Urinary bladder (tissue), 3 donors: ENCODE measurements at regions not wholly inside any gene's neighbourhood (a gene's known extent, or its start where the extent isn't known, plus 50 kb on each side); places are given as distances from the start of the nearest gene placed in this dataset.

Experiments
- DNase-seq: peaks from one replicate; pipeline ENCODE4 v3.0.0-alpha.2; 2015; ENCODE audit errors: extremely low spot score
- H3K27ac ChIP-seq: one replicate; pipeline ENCODE4 v1.5.1; 2013; ENCODE audit warnings: low read depth, mild to moderate bottlenecking, moderate library complexity
- H3K36me3 ChIP-seq: one replicate; pipeline ENCODE4 v1.6.1; 2013; ENCODE audit warnings: mild to moderate bottlenecking, moderate library complexity; ENCODE audit not compliant: insufficient read depth
- H3K4me1 ChIP-seq: one replicate; pipeline ENCODE4 v1.6.1; 2013; ENCODE audit warnings: mild to moderate bottlenecking, moderate library complexity; ENCODE audit not compliant: insufficient read depth
- H3K4me3 ChIP-seq: one replicate; pipeline ENCODE4 v1.5.1; 2013; ENCODE audit warnings: low read depth, low read length
- WGBS: extraction: QIAGEN DNeasy Blood & Tissue Kit; methylation state at CpG from one replicate; pipeline ENCODE4 v1.1.7; 2013; 5-methylcytosine and 5-hydroxymethylcytosine counted together
- donor health status: healthy with polysubstance abuse.
- donor health status: healthy.

- WGBS = 82% methylated on average over 5 of the region's 5 CpGs
- DNase-seq = no peak
- Histone ChIP-seq H3K27ac (no peak overlapping the region), H3K36me3 (no peaks in the 10 kb centered on the region), H3K4me3 (no peak overlapping the region), H3K4me1 (no peaks in the 10 kb centered on the region)
Measured at GRCh38 chr7:46626691-46627310, 705.7 kb upstream of the IGFBP3 start.

- Histone ChIP-seq H3K4me1 (no peaks in the 10 kb centered on the region), H3K4me3 (no peak overlapping the region), H3K36me3 (no peaks in the 10 kb centered on the region), H3K27ac (no peak overlapping the region)
- 91% methylated on average over 4 of the region's 4 CpGs for WGBS
- no peak for DNase-seq
Measured at GRCh38 chr7:46626261-46626660, 705.2 kb upstream of the IGFBP3 start.

GRCh38 chr7:46625032-46625431 lies 704.0 kb upstream of the IGFBP3 start:
- Histone ChIP-seq H3K36me3 (no peaks in the 10 kb centered on the region), H3K4me3 (no peak overlapping the region), H3K4me1 (no peaks in the 10 kb centered on the region), H3K27ac (no peak overlapping the region)
- DNase-seq = no peak
- 69% methylated on average over 2 of the region's 2 CpGs for WGBS

GRCh38 chr7:46622251-46622650 lies 701.2 kb upstream of the IGFBP3 start:
- no peaks in the 10 kb centered on the region for H3K36me3 ChIP-seq
- WGBS = 47% methylated on average over 2 of the region's 2 CpGs
- H3K4me1 ChIP-seq = no peaks in the 10 kb centered on the region
- H3K4me3 ChIP-seq = no peak overlapping the region
- H3K27ac ChIP-seq = no peak overlapping the region
- no peak for DNase-seq

- no peaks in the 10 kb centered on the region for H3K36me3 ChIP-seq
- H3K4me1 ChIP-seq = no peaks in the 10 kb centered on the region
- no peak for DNase-seq
- 61% methylated on average over 3 of the region's 3 CpGs for WGBS
- no peak overlapping the region for H3K4me3 ChIP-seq
- no peak overlapping the region for H3K27ac ChIP-seq
Measured at GRCh38 chr7:46619723-46620310, 698.7 kb upstream of the IGFBP3 start.

- H3K4me1 ChIP-seq = no peaks in the 10 kb centered on the region
- no peak overlapping the region for H3K27ac ChIP-seq
- no peak for DNase-seq
- H3K4me3 ChIP-seq = no peak overlapping the region
- 87% methylated on average over 1 of the region's 1 CpG for WGBS
- H3K36me3 ChIP-seq = no peaks in the 10 kb centered on the region
Measured at GRCh38 chr7:46616636-46617035, 695.6 kb upstream of the IGFBP3 start.

GRCh38 chr7:46613551-46613950 lies 692.5 kb upstream of the IGFBP3 start:
- H3K27ac ChIP-seq = no peak overlapping the region
- DNase-seq = no peak
- 21% methylated on average over 1 of the region's 1 CpG for WGBS
- H3K4me3 ChIP-seq = no peak overlapping the region
- no peaks in the 10 kb centered on the region for H3K4me1 ChIP-seq
- H3K36me3 ChIP-seq = no peaks in the 10 kb centered on the region

- no peaks in the 10 kb centered on the region for H3K36me3 ChIP-seq
- WGBS = 31% methylated on average over 5 of the region's 5 CpGs
- no peak for DNase-seq
- no peak overlapping the region for H3K4me3 ChIP-seq
- H3K4me1 ChIP-seq = no peaks in the 10 kb centered on the region
- no peak overlapping the region for H3K27ac ChIP-seq
Measured at GRCh38 chr7:46613116-46613515, 692.0 kb upstream of the IGFBP3 start.

- 57% methylated on average over 2 of the region's 2 CpGs for WGBS
- no peaks in the 10 kb centered on the region for H3K4me1 ChIP-seq
- no peak for DNase-seq
- no peak overlapping the region for H3K27ac ChIP-seq
- H3K36me3 ChIP-seq = no peaks in the 10 kb centered on the region
- no peak overlapping the region for H3K4me3 ChIP-seq
Measured at GRCh38 chr7:46611508-46611907, 690.4 kb upstream of the IGFBP3 start.

- Histone ChIP-seq H3K36me3 (no peaks in the 10 kb centered on the region), H3K4me1 (no peaks in the 10 kb centered on the region), H3K27ac (no peak overlapping the region), H3K4me3 (no peak overlapping the region)
- DNase-seq = no peak
- WGBS = 36% methylated on average over 2 of the region's 2 CpGs
Measured at GRCh38 chr7:46610746-46611145, 689.7 kb upstream of the IGFBP3 start.

GRCh38 chr7:46607176-46607575 lies 686.1 kb upstream of the IGFBP3 start:
- WGBS = 78% methylated on average over 4 of the region's 4 CpGs
- Histone ChIP-seq H3K36me3 (no peaks in the 10 kb centered on the region), H3K27ac (no peak overlapping the region), H3K4me1 (no peaks in the 10 kb centered on the region), H3K4me3 (no peak overlapping the region)
- DNase-seq = no peak

GRCh38 chr7:46606761-46607160 lies 685.7 kb upstream of the IGFBP3 start:
- no peak for DNase-seq
- Histone ChIP-seq H3K27ac (no peak overlapping the region), H3K36me3 (no peaks in the 10 kb centered on the region), H3K4me1 (no peaks in the 10 kb centered on the region), H3K4me3 (no peak overlapping the region)
- WGBS = 95% methylated on average over 3 of the region's 3 CpGs

- Histone ChIP-seq H3K36me3 (no peaks in the 10 kb centered on the region), H3K4me1 (no peaks in the 10 kb centered on the region), H3K4me3 (no peak overlapping the region), H3K27ac (no peak overlapping the region)
- no peak for DNase-seq
- 12% methylated on average over 3 of the region's 3 CpGs for whole genome bisulfite sequencing
Measured at GRCh38 chr7:46604241-46604661, 683.2 kb upstream of the IGFBP3 start.

GRCh38 chr7:46603780-46604179 lies 682.7 kb upstream of the IGFBP3 start:
- Histone ChIP-seq H3K27ac (peak overlapping the region; percentile 11), H3K4me3 (no peak overlapping the region), H3K36me3 (no peaks in the 10 kb centered on the region), H3K4me1 (no peaks in the 10 kb centered on the region)
- no peak for DNase-seq
- 24% methylated on average over 11 of the region's 11 CpGs for WGBS
